Panc1 (cell line): ENCODE measurements at regions not wholly inside any gene's neighbourhood (a gene's known extent, or its start where the extent isn't known, plus 50 kb on each side); places are given as distances from the start of the nearest gene placed in this dataset.

Experiments used
- ATAC-seq: fragments of 200-7000 bp; cut with Tn5 transposase; 2 replicates; pipeline ENCODE4 v1.9.1; 2020; ENCODE audit warnings: mild to moderate bottlenecking, moderate library complexity
- BruUV-seq: library from RNA; stranded (reverse); fragments of 400-500 nt; replicated peaks from 2 replicates; lab custom pipeline; 2021; lab: Mats Ljungman, UMichigan
- CTCF ChIA-PET: fragments of 300-600 bp; sonication (Branson Sonifier 250); formaldehyde crosslinking; loops from one replicate; lab custom pipeline; 2022; ENCODE audit warnings: antibody characterized with exemption; lab: Charles Lee
- POLR2A ChIA-PET: fragments of 300-600 bp; sonication (Branson Sonifier 250); formaldehyde crosslinking; loops from one replicate; lab custom pipeline; 2022; ENCODE audit warnings: antibody characterized with exemption; lab: Charles Lee
- DNase-seq: peaks from one replicate; pipeline ENCODE4 v3.0.0-alpha.2; 2010; ENCODE audit warnings: low read depth, low spot score
- H3K27ac ChIP-seq: 2 replicates; pipeline ENCODE4 v1.5.1; 2011; ENCODE audit warnings: mild to moderate bottlenecking, low read length, inconsistent platforms
- H3K27me3 ChIP-seq: fragments of 200-500 bp; sonication (Bioruptor generic); 2 replicates; pipeline ENCODE4 v1.6.0; 2014; ENCODE audit warnings: low read length, inconsistent platforms; ENCODE audit not compliant: control insufficient read depth, insufficient read depth
- H3K36me3 ChIP-seq: fragments of 200-500 bp; sonication (Bioruptor generic); 2 replicates; pipeline ENCODE4 v1.5.1; 2014; ENCODE audit warnings: inconsistent platforms, mild to moderate bottlenecking, low read length, moderate library complexity; ENCODE audit not compliant: control insufficient read depth, insufficient read depth
- H3K4me1 ChIP-seq: 2 replicates; pipeline ENCODE4 v1.5.1; 2011; ENCODE audit warnings: inconsistent platforms, mild to moderate bottlenecking, low read length, moderate library complexity; ENCODE audit not compliant: control insufficient read depth, insufficient read depth
- H3K4me3 ChIP-seq, 2 experiments: 2 replicates each; pipeline ENCODE4 v1.5.1; 2011 to 2012; ENCODE audit warnings: low read depth in 2 of 2, low read length in 2 of 2, mild to moderate bottlenecking in 2 of 2, inconsistent platforms in 1 of 2, moderate library complexity in 1 of 2
- H3K9me3 ChIP-seq: fragments of 200-500 bp; sonication (Bioruptor generic); 2 replicates; pipeline ENCODE4 v1.5.1; 2014; ENCODE audit warnings: low read depth, mild to moderate bottlenecking, inconsistent platforms, low read length, moderate library complexity; ENCODE audit not compliant: control insufficient read depth, insufficient read depth
- CTCF ChIP-seq: fragments of 450-650 bp; IDR thresholded peaks from 2 replicates; pipeline ENCODE4 v1.5.1; 2017; ENCODE audit warnings: mild to moderate bottlenecking
- POLR2AphosphoS5 ChIP-seq: IDR thresholded peaks from 2 replicates; pipeline ENCODE4 v1.6.1; 2012; ENCODE audit warnings: mild to moderate bottlenecking, low read depth, low read length, moderate library complexity
- REST ChIP-seq, 2 experiments: IDR thresholded peaks; 2 replicates each; pipeline ENCODE4 v1.6.1; 2011 to 2012; ENCODE audit warnings: low read depth in 2 of 2, control low read depth in 1 of 2, low read length in 1 of 2, mild to moderate bottlenecking in 1 of 2, moderate library complexity in 1 of 2; ENCODE audit not compliant: insufficient read depth in 1 of 2
- SIN3A ChIP-seq: IDR thresholded peaks from 2 replicates; pipeline ENCODE4 v1.6.1; 2012; ENCODE audit warnings: low read depth, mild to moderate bottlenecking, low read length, moderate library complexity, borderline replicate concordance; ENCODE audit not compliant: insufficient read depth
- TCF7L2 ChIP-seq: IDR thresholded peaks from 2 replicates; pipeline ENCODE4 v1.6.1; 2011; ENCODE audit warnings: mild to moderate bottlenecking, low read depth, low read length, inconsistent platforms
- in situ Hi-C: cut with HindIII; loops from 2 replicates; pipeline ENCODE4 v1.10.0; 2016; ENCODE audit warnings: low sequenced_read_pairs, low pct_unique_long_range_greater_than_20kb
- intact Hi-C: fragments of 100-400 bp; cut with micrococcal nuclease; formaldehyde crosslinking; loops from one replicate; pipeline ENCODE4 v1.10.0; 2022; ENCODE audit not compliant: unreplicated experiment

- ChIA-PET CTCF (no interaction called here), POLR2A (no interaction called here)
- in situ Hi-C loops, result no loop called here
- TF ChIP-seq CTCF, result no peak
- no peak for TF ChIP-seq SIN3A
- no peak for TF ChIP-seq REST (IDR thresholded peaks at IDR 0.05; ENCODE audit: insufficient read depth in 1 of 2, low read depth in 2 of 2, low read length in 1 of 2)
- no peak for TF ChIP-seq POLR2AphosphoS5
- no peak for TF ChIP-seq TCF7L2
- no TSS peak for BruUV-seq
- H3K9me3 ChIP-seq, result no peaks in the 10 kb centered on the region
- no peak for DNase-seq
- H3K4me1 ChIP-seq, result no peaks in the 10 kb centered on the region
- no peak overlapping the region for H3K4me3 ChIP-seq
- intact Hi-C loops, result no loop called here
- no peak overlapping the region for H3K27ac ChIP-seq
- ATAC-seq, result no peak
- no peaks in the 10 kb centered on the region for H3K36me3 ChIP-seq
- no peaks in the 10 kb centered on the region for H3K27me3 ChIP-seq
Observed at GRCh38 chr3:31224936-31225335, 307.8 kb upstream of the STT3B start.

GRCh38 chr3:31225923-31226322 lies 306.8 kb upstream of the STT3B start:
- no peak for ATAC-seq
- POLR2A ChIA-PET, result no interaction called here
- Histone ChIP-seq H3K27me3 (no peaks in the 10 kb centered on the region), H3K9me3 (no peaks in the 10 kb centered on the region), H3K4me3 (no peak overlapping the region), H3K27ac (no peak overlapping the region), H3K36me3 (no peaks in the 10 kb centered on the region), H3K4me1 (no peaks in the 10 kb centered on the region)
- TF ChIP-seq REST (IDR thresholded peaks at IDR 0.05; ENCODE audit: insufficient read depth in 1 of 2, low read depth in 2 of 2, low read length in 1 of 2) (no peak), SIN3A (no peak), POLR2AphosphoS5 (no peak), TCF7L2 (no peak), CTCF (no peak)
- CTCF ChIA-PET, result no interaction called here
- DNase-seq, result no peak
- intact Hi-C loops, result no loop called here
- in situ Hi-C loops, result no loop called here
- BruUV-seq, result no TSS peak
